AG10803 (cell line): ENCODE measurements at regions not wholly inside any gene's neighbourhood (a gene's known extent, or its start where the extent isn't known, plus 50 kb on each side); places are given as distances from the start of the nearest gene placed in this dataset.

Experiments
- DNase-seq: peaks from one replicate; pipeline ENCODE4 v3.0.0; 2010; ENCODE audit warnings: low read depth
- H3K4me3 ChIP-seq: 2 replicates; pipeline ENCODE4 v1.5.1; 2011; ENCODE audit warnings: mild to moderate bottlenecking, low read length, control low read depth
- TF ChIP-seq, protein P1 (sequence below): conservative IDR thresholded peaks from 2 replicates; pipeline ENCODE4 v1.5.1; 2011; ENCODE audit warnings: mild to moderate bottlenecking, low read length, control low read depth, inconsistent platforms

DNA sequence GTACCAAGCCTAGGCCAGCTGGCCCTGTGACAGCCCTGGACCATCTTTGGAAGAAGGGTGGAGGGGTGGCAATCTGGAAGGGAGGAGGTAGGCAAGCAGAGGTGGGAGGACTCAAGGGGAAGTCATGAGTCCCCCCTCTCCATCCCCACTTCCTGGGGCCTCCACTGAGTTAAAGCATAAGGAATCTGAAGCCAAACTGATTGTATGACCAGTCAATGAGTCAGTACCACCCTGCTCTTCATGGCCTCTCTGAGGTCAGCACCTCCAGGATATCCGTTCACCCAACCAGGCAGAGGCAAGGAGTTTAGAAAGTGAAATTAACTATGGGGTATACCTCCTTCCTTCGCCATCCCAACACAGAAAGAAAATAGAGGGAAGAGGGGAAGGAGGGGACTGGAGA lies 272.7 kb downstream of the SOX9 start:
- H3K4me3 ChIP-seq, result no peak overlapping the region
- DNase-seq, result peak; percentile 67
- TF ChIP-seq, protein P1, sequence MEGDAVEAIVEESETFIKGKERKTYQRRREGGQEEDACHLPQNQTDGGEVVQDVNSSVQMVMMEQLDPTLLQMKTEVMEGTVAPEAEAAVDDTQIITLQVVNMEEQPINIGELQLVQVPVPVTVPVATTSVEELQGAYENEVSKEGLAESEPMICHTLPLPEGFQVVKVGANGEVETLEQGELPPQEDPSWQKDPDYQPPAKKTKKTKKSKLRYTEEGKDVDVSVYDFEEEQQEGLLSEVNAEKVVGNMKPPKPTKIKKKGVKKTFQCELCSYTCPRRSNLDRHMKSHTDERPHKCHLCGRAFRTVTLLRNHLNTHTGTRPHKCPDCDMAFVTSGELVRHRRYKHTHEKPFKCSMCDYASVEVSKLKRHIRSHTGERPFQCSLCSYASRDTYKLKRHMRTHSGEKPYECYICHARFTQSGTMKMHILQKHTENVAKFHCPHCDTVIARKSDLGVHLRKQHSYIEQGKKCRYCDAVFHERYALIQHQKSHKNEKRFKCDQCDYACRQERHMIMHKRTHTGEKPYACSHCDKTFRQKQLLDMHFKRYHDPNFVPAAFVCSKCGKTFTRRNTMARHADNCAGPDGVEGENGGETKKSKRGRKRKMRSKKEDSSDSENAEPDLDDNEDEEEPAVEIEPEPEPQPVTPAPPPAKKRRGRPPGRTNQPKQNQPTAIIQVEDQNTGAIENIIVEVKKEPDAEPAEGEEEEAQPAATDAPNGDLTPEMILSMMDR, result no peak

DNA sequence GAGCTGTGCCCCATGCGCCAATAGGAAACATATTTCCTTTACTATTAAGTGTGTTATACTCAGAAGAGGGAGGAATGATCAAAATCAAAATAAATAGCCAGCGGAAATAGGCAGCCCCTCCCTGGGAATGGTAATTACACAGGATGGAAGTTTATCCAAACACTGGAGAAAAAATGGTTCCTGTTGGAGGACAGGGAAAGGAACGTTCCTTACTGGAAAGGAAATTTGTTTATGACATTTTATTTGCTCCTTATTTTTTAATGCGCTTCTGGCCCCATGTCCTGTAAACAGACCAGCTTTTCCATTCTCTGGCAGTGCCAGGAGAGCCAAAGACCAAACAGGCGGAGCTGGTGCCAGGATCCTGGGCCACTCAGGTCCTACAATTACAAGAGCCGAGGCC lies 273.7 kb downstream of the SOX9 start:
- DNase-seq, result no peak

DNA sequence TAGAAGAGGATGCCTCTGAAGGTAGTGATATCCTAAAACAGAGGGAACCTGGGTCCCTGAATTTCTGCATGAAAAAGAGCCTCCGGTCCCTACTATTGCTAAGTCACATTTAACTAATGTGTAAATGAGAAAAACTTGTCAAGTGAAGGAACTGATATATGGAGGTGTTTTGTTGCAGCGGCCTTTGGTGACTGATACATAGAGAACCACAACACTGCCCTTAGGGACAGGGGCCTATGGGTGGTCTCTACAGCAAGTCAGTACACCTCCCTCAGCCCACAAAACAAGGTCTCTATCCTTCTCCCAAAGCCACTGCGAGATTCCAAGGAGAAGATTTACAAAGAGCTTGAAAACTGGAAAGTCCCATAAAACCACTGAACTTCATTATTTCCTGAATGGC lies 275.3 kb downstream of the SOX9 start:
- DNase-seq, result no peak
- TF ChIP-seq, protein P1, result no peak
- H3K4me3 ChIP-seq, result no peak overlapping the region

More for the DNA sequence above, 273.7 kb downstream of the SOX9 start:
- TF ChIP-seq, protein P1, result no peak
- no peak overlapping the region for H3K4me3 ChIP-seq

DNA sequence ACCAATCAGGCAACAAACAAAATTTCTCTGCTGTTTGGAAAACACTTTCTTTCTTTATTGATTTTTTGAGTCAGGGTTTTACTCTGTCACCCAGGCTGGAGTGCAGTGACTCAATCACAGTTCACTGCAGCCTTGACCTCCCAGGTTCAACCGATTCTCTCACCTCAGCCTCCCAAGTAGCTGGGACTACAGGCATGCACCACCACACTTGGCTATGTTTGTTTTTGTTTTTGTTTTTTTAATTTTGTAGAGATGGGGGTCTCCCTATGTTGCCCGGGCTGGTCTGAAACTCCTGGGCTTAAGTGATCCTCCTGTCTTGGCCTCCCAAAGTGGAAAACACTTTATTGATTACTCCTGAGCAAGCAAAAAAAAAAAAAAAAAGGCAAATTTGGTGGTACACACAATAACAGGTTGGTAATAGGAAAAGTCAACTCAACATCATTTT lies 276.4 kb downstream of the SOX9 start:
- DNase-seq, result no peak
- TF ChIP-seq, protein P1, result no peak

DNA sequence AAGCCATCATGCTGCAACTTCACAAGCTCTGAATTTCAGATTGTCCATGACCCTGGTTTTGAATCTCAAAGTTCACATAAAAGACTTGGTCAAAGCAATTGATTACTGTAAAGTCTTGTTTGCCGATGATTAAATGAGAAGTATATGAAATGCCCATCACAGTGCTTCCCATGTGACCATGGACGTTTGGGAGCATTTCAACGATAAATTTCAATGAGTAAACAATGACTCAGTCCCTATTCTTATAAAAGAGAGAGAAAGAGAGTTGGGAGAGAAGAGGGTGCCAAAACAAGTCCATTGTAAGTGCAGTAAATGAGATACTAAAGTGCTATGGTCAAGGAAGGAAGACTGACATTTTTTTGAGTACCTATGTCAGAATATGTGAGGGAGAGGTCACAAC lies 276.9 kb downstream of the SOX9 start:
- TF ChIP-seq, protein P1, result no peak
- H3K4me3 ChIP-seq, result no peak overlapping the region
- DNase-seq, result no peak

More for the DNA sequence above, 276.4 kb downstream of the SOX9 start:
- H3K4me3 ChIP-seq, result no peak overlapping the region

DNA sequence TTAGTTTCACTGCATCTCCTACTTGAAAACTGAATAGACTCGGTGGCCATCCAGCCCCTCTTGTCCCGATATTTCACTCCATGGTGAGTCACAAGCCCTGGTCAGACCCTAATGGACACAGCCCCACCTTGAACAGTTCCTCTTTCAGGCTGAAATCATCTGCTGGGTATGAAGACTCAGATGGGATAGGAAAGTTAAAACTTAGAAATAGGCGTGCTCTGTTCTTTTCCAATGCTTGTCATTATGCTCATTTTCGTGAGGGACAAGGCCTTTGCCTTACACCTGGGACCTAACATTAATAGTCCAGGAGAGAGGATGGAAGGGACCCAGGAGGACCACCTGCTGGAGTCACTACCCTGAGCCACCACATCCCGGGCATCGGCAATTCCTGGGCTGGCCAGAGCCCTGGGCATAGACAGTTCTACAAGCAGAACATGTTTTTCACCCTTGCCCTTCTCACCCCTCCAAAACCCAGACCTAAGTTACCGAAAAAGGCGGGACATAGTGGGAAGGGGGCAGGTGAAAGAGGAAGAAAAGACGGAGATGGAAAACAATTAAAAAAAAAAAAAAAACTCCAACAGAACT lies 278.3 kb downstream of the SOX9 start:
- no peak for DNase-seq
- no peak overlapping the region for H3K4me3 ChIP-seq
- TF ChIP-seq, protein P1, result no peak

DNA sequence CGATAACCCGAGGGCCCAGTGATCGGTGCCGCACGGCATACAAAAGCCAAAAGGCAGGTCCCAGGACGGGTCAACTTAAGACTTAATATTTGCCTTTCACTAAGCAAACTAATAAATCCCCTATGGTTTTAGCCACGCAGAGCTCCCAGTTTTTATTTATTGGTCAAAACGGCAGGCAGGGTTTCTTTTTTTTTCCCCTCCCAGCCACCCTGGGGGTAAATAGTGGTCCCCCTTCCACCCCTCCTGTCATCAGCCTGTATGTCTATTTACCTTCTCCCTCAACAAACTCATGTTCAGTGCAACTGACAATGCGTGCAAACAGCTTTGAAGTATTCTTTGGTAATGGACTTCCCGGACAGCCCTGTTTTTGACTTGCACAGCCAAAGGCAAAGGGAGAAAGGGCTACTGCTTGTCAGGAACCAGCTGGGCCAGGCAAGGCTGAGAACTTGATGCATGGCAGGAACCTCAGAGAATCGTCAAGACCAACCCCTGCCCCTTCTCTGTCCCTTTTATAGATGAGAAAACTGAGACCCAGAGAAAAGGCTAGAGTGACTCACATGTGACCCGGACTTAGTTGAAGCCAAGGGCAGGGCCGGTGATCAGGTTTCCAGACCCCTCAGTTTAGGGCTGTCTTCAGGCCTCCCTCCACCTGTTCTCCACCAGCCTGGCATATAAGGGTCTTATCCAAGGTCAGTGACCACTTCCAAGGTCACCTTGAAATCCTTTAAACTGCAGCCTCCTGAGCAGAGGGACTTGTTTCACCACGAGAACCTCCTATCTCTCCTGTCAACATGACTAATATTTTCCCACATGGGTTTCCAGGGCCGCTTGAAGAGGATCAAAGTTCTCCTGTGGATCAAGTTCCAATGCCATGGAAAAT lies 279.0 kb downstream of the SOX9 start:
- TF ChIP-seq, protein P1, result no peak
- DNase-seq, result no peak
- no peak overlapping the region for H3K4me3 ChIP-seq
